COLO668 (cell line): ENCODE measurements at regions not wholly inside any gene's neighbourhood (a gene's known extent, or its start where the extent isn't known, plus 50 kb on each side); places are given as distances from the start of the nearest gene placed in this dataset.

Experiments
- DNase-seq: peaks from one replicate; lab custom pipeline; 2025; ENCODE audit not compliant: unreplicated experiment; lab: John Stamatoyannopoulos, UW

GRCh38 chr13:37944081-37944868 is 74.7 kb upstream of the TRPC4 start:
- no peak for DNase-seq

- no peak for DNase-seq
These were observed 73.4 kb upstream of the TRPC4 start for GRCh38 chr13:37942929-37943328.

DNA sequence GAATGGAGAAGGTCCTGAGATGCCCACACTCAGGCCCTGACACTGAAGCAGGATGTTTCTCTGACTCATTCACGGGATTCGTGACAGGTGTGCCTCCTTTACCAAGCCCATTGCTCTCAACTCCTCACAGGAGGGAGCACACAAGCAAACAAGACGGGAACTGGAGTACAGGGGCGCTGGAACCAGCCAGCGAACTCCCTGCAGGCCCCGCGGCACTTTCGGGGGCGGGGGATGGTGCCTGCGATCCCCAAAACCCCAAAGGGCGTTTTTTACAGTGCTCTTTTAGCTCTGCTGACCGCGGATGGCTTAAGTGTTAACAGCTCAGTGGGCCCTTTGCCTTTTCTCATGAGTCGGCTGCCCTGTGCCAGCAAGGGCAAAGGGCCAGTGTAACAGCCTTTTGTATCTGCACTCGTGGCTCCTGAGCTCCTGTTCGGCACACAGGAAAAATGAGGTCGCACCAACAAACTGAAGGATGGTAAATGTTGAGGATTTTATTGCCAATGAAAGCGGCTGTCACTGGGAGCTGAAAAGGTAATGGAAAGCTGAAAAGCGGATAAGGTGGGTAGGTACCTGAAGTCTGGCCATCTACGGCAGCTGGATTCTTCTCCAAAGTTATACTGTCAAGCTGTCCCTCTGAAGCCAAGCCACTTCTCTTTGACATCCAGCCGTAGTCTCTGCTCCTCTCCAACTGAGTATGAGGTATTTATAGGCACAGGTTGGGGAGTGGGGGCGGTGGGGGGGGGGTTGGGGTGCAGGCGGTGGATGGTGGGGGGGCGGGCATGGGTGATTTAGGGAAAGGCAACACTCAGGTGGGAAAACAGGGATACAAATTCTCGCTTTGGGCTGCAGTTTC is 65.0 kb upstream of the TRPC4 start:
- peak; percentile 29 for DNase-seq

- DNase-seq: no peak
These were observed 59.7 kb upstream of the TRPC4 start for GRCh38 chr13:37929308-37929707.

- no peak for DNase-seq
These were observed 58.0 kb upstream of the TRPC4 start for GRCh38 chr13:37927561-37927960.

DNA sequence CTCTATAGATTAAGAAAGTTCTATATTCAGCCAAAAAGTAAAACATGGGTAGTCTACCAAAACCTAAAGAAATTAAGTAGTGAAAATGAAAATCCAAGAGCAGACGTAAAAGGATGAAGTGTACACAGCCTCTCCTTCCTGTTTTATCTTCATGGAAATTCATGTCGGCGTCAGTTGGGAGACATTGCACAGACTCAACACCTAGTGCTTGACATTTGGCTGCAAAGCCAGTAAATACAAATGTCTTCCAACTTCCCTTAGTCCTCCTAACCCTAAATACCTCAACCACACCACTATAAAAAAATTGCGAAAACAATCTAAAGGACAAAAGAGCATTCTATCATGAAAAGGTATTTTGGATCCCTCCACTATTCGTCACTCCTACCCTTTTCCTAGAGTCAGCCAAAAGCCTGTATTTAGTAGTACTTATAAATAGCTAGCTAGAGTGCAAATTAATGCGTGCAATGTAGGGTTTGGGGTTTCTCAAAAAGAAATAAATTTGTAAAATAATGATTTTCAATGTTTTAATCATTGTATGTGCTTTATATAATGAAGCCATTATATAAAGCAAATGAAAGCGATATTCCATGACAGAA is 56.4 kb upstream of the TRPC4 start:
- DNase-seq: no peak

GRCh38 chr13:37923236-37923635 is 53.7 kb upstream of the TRPC4 start:
- no peak for DNase-seq

- DNase-seq: no peak
These were observed 49.8 kb upstream of the TRPC4 start for GRCh38 chr13:37919329-37919880.
